HG03460 (cell line): ENCODE measurements at regions not wholly inside any gene's neighbourhood (a gene's known extent, or its start where the extent isn't known, plus 50 kb on each side); places are given as distances from the start of the nearest gene placed in this dataset.
"Not testable (repeated sequence)": the region's sequence is repeated elsewhere in the genome, so short reads cannot be mapped to it uniquely, and the experiment has no call there.

ENCODE experiments used
- ATAC-seq: cut with Tn5 transposase; IDR thresholded peaks from one replicate; pipeline ENCODE4 v1.9.1; 2021; ENCODE audit not compliant: unreplicated experiment

- ATAC-seq = no peak
Measured at GRCh38 chr6:153437193-153437592, 306.1 kb upstream of the RGS17 start.

GRCh38 chr6:153436351-153436750 lies 305.3 kb upstream of the RGS17 start:
- no peak for ATAC-seq

GRCh38 chr6:153435787-153436186 lies 304.7 kb upstream of the RGS17 start:
- no peak for ATAC-seq

GRCh38 chr6:153425536-153425935 lies 294.5 kb upstream of the RGS17 start:
- ATAC-seq = no peak

GRCh38 chr6:153424719-153425400 lies 293.8 kb upstream of the RGS17 start:
- ATAC-seq = no peak

- no peak for ATAC-seq
Measured at GRCh38 chr6:153412519-153412918, 281.4 kb upstream of the RGS17 start.

- ATAC-seq = no peak
Measured at GRCh38 chr6:153411070-153411648, 280.1 kb upstream of the RGS17 start.

- ATAC-seq = no peak
Measured at GRCh38 chr6:153405931-153406330, 274.8 kb upstream of the RGS17 start.

- no peak for ATAC-seq
Measured at GRCh38 chr6:153401751-153402150, 270.7 kb upstream of the RGS17 start.

- ATAC-seq = no peak
Measured at GRCh38 chr6:153392156-153392555, 261.1 kb upstream of the RGS17 start.

GRCh38 chr6:153373869-153374268 lies 242.8 kb upstream of the RGS17 start:
- no peak for ATAC-seq

GRCh38 chr6:153368131-153368530 lies 237.0 kb upstream of the RGS17 start:
- no peak for ATAC-seq

- no peak for ATAC-seq
Measured at GRCh38 chr6:153367021-153367420, 235.9 kb upstream of the RGS17 start.

GRCh38 chr6:153357391-153357790 lies 226.3 kb upstream of the RGS17 start:
- no peak for ATAC-seq

GRCh38 chr6:153340568-153340967 lies 209.5 kb upstream of the RGS17 start:
- ATAC-seq = no peak

- ATAC-seq = no peak
Measured at GRCh38 chr6:153334121-153334520, 203.0 kb upstream of the RGS17 start.

GRCh38 chr6:153331221-153331620 lies 200.1 kb upstream of the RGS17 start:
- ATAC-seq = not testable (repeated sequence)

GRCh38 chr6:153328194-153328593 lies 197.1 kb upstream of the RGS17 start:
- no peak for ATAC-seq

- ATAC-seq = no peak
Measured at GRCh38 chr6:153325661-153326060, 194.6 kb upstream of the RGS17 start.

GRCh38 chr6:153312634-153313033 lies 181.6 kb upstream of the RGS17 start:
- ATAC-seq = peak; percentile 81

- no peak for ATAC-seq
Measured at GRCh38 chr6:153309651-153310050, 178.6 kb upstream of the RGS17 start.

GRCh38 chr6:153302133-153302532 lies 171.1 kb upstream of the RGS17 start:
- ATAC-seq = no peak

- no peak for ATAC-seq
Measured at GRCh38 chr6:153301602-153302001, 170.5 kb upstream of the RGS17 start.
